Calu3 (cell line): ENCODE measurements at regions not wholly inside any gene's neighbourhood (a gene's known extent, or its start where the extent isn't known, plus 50 kb on each side); places are given as distances from the start of the nearest gene placed in this dataset.

Experiments
- BruUV-seq: library from RNA; stranded (reverse); fragments of 400-500 nt; replicated peaks from 2 replicates; lab custom pipeline; 2021; lab: Mats Ljungman, UMichigan
- CTCF ChIA-PET: fragments of 300-600 bp; sonication (Branson Sonifier 250); formaldehyde crosslinking; loops from one replicate; lab custom pipeline; 2022; ENCODE audit warnings: antibody characterized with exemption; lab: Charles Lee
- DNase-seq: peaks from one replicate; pipeline ENCODE4 v3.0.0; 2022
- H3K27ac Mint-ChIP-seq: one replicate; pipeline ENCODE4 v1.8.0; 2022; ENCODE audit warnings: mixed read lengths; ENCODE audit not compliant: unreplicated experiment
- H3K27me3 Mint-ChIP-seq: one replicate; pipeline ENCODE4 v1.8.0; 2022; ENCODE audit warnings: mixed read lengths; ENCODE audit not compliant: unreplicated experiment
- H3K36me3 Mint-ChIP-seq: one replicate; pipeline ENCODE4 v1.8.0; 2022; ENCODE audit warnings: mild to moderate bottlenecking, moderate library complexity, mixed read lengths; ENCODE audit not compliant: insufficient read depth, unreplicated experiment
- H3K4me1 Mint-ChIP-seq: one replicate; pipeline ENCODE4 v1.8.0; 2022; ENCODE audit warnings: mild to moderate bottlenecking, low read depth, mixed read lengths; ENCODE audit not compliant: unreplicated experiment
- H3K4me3 Mint-ChIP-seq: one replicate; pipeline ENCODE4 v1.8.0; 2022; ENCODE audit warnings: mild to moderate bottlenecking, low read depth, moderate library complexity, mixed read lengths; ENCODE audit not compliant: unreplicated experiment
- H3K9me3 Mint-ChIP-seq: one replicate; pipeline ENCODE4 v1.8.0; 2022; ENCODE audit warnings: low read depth, mixed read lengths; ENCODE audit not compliant: unreplicated experiment
- intact Hi-C: fragments of 100-400 bp; cut with micrococcal nuclease; formaldehyde crosslinking; loops from one replicate; pipeline ENCODE4 v1.10.0; 2022; ENCODE audit not compliant: unreplicated experiment
- TF ChIP-seq, protein P1 (sequence below): fragments of 200-600 bp; IDR thresholded peaks from one replicate; pipeline ENCODE4 v1.8.0; 2022; ENCODE audit warnings: antibody characterized with exemption; ENCODE audit not compliant: unreplicated experiment

DNA sequence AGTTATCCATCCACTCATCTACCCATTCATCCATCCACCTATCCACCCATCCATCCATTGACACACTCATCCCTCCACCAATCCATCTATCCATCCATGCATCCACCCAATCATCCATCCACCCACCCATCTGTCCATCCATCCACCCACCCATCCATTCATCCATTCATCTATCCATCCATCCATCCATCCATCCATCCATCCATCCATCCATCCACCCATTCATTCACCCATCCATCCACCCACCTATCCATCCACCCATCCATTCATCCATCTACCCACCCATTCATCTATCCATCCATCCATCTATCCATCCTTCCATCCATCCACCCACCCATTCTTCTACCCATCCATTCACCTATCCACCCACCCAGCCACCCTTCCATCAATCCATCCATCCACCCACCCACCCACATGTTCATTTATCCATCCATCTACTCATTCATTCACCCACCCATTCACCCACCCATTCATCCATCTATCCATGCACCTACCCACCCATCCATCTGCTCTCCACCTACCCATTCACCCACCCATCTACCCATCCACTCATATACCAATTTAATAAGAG lies 193.8 kb upstream of the ARID2 start:
- no peaks in the 10 kb centered on the region for H3K4me1 Mint-ChIP-seq

DNA sequence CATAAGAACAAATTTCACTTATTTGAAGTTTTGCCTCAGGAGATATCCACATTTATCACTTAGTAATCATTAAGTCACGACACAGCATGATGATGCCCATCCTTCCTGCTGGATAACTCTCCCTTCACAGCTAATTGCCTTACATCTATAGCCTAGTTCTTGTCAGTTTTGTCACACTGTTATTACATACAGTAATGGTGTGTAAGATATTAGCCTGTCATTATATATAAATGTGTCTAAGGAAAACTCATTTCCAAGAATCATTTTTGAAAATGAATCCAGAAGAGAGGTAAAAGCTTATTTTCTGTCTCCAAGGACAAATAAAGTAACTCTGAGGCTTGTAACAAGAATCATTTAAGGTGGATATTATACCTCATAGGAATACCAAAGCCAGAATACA lies 193.2 kb upstream of the ARID2 start:
- H3K36me3 Mint-ChIP-seq = no peaks in the 10 kb centered on the region
- TF ChIP-seq, protein P1, sequence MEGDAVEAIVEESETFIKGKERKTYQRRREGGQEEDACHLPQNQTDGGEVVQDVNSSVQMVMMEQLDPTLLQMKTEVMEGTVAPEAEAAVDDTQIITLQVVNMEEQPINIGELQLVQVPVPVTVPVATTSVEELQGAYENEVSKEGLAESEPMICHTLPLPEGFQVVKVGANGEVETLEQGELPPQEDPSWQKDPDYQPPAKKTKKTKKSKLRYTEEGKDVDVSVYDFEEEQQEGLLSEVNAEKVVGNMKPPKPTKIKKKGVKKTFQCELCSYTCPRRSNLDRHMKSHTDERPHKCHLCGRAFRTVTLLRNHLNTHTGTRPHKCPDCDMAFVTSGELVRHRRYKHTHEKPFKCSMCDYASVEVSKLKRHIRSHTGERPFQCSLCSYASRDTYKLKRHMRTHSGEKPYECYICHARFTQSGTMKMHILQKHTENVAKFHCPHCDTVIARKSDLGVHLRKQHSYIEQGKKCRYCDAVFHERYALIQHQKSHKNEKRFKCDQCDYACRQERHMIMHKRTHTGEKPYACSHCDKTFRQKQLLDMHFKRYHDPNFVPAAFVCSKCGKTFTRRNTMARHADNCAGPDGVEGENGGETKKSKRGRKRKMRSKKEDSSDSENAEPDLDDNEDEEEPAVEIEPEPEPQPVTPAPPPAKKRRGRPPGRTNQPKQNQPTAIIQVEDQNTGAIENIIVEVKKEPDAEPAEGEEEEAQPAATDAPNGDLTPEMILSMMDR = no peak
- CTCF ChIA-PET = no interaction called here

More for the DNA sequence above, 193.8 kb upstream of the ARID2 start:
- BruUV-seq = no TSS peak
- H3K9me3 Mint-ChIP-seq = peaks cover 2% of the 10 kb centered on the region
- H3K27ac Mint-ChIP-seq = no peak overlapping the region
- H3K4me3 Mint-ChIP-seq = no peak overlapping the region
- intact Hi-C loops = no loop called here
- no peaks in the 10 kb centered on the region for H3K36me3 Mint-ChIP-seq
- H3K27me3 Mint-ChIP-seq = no peaks in the 10 kb centered on the region
- CTCF ChIA-PET = no interaction called here
- TF ChIP-seq, protein P1 = no peak
- no peak for DNase-seq

DNA sequence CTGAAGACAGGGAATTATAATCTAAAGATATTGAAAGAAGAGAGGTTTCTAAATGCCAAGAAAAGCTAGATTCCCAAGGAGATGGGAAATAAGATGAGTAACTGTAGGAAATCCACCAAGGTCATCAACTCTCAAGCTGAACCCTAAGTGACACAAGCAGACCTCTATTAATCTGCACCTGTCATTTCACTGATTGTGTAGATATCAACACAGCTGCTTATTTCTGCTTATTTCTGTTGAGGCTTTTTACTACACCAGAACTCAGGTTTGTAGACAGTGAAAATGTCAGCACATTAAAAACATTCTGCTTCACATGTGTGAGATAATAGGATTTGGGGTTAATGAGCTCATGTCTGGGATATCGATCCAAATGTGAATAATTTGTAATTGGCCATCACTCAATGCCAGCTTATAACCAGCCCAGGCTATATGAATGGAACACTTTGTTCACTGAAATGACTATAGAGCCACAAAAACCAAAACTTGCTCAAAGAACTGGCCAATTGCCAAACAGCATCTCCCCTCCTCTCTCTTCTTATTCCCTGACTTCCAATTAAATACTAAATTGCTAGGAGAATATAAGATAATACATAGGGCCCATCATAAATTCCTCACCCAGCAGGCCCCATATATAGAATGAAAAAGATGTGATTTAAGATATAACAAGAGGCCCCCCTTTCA lies 188.7 kb upstream of the ARID2 start:
- BruUV-seq = no TSS peak
- no peak overlapping the region for H3K4me3 Mint-ChIP-seq
- intact Hi-C loops = no loop called here
- no peaks in the 10 kb centered on the region for H3K36me3 Mint-ChIP-seq
- H3K27me3 Mint-ChIP-seq = no peaks in the 10 kb centered on the region
- H3K27ac Mint-ChIP-seq = no peak overlapping the region
- no peaks in the 10 kb centered on the region for H3K4me1 Mint-ChIP-seq
- DNase-seq = no peak
- CTCF ChIA-PET = no interaction called here
- TF ChIP-seq, protein P1 = no peak
- H3K9me3 Mint-ChIP-seq = no peaks in the 10 kb centered on the region

More for the DNA sequence above, 193.2 kb upstream of the ARID2 start:
- Mint-ChIP-seq H3K9me3 (peaks cover 2% of the 10 kb centered on the region), H3K4me1 (no peaks in the 10 kb centered on the region), H3K27me3 (no peaks in the 10 kb centered on the region), H3K27ac (no peak overlapping the region), H3K4me3 (no peak overlapping the region)
- DNase-seq = no peak
- intact Hi-C loops = no loop called here
- no TSS peak for BruUV-seq

DNA sequence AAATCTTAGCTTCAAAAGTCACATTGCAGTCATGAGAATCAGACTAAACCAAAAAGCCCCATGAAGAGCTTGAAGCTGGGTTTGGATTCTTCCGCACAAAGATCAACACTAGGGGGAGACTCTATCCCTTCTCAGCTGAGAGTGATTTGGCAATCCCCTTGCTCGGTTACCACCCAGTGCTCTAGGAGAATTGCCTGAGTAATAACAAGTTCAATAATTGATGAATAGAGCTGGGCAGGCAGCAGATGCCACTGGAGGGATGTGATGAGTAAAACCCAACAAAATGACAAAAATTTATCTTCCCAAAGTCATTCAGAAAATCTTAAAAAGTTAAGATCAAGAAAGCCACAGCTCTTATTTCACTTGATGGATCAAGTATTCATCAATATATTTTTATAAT lies 185.6 kb upstream of the ARID2 start:
- no TSS peak for BruUV-seq
- Mint-ChIP-seq H3K27me3 (no peaks in the 10 kb centered on the region), H3K36me3 (no peaks in the 10 kb centered on the region), H3K27ac (no peak overlapping the region), H3K4me1 (peaks cover 18% of the 10 kb centered on the region), H3K4me3 (no peak overlapping the region), H3K9me3 (no peaks in the 10 kb centered on the region)
- peak; percentile 59 for DNase-seq
- intact Hi-C loops = loop anchor here (2.0 kb wide), 1 partner anchor 181 kb away; no protein-coding TSS in a partner anchor
- CTCF ChIA-PET = interaction anchor here (0.8 to 1.9 kb wide), 11 partner anchors 28 to 412 kb away, joined by 3 to 12 read pairs (median 3); partner anchors contain the start of gene ARID2
- TF ChIP-seq, protein P1 = peak; percentile 70
